GM12891 (cell line): ENCODE measurements at regions not wholly inside any gene's neighbourhood (a gene's known extent, or its start where the extent isn't known, plus 50 kb on each side); places are given as distances from the start of the nearest gene placed in this dataset.

Source experiments
- POLR2A ChIP-seq: IDR thresholded peaks from 2 replicates; pipeline ENCODE4 v1.6.1; 2011; ENCODE audit warnings: low read depth, low read length, control low read depth
- POLR2AphosphoS5 ChIP-seq: IDR thresholded peaks from 2 replicates; pipeline ENCODE4 v1.6.1; 2011; ENCODE audit warnings: low read depth, low read length, control low read depth
- TAF1 ChIP-seq: IDR thresholded peaks from 2 replicates; pipeline ENCODE4 v1.6.1; 2011; ENCODE audit warnings: low read depth, low read length, control low read depth

DNA sequence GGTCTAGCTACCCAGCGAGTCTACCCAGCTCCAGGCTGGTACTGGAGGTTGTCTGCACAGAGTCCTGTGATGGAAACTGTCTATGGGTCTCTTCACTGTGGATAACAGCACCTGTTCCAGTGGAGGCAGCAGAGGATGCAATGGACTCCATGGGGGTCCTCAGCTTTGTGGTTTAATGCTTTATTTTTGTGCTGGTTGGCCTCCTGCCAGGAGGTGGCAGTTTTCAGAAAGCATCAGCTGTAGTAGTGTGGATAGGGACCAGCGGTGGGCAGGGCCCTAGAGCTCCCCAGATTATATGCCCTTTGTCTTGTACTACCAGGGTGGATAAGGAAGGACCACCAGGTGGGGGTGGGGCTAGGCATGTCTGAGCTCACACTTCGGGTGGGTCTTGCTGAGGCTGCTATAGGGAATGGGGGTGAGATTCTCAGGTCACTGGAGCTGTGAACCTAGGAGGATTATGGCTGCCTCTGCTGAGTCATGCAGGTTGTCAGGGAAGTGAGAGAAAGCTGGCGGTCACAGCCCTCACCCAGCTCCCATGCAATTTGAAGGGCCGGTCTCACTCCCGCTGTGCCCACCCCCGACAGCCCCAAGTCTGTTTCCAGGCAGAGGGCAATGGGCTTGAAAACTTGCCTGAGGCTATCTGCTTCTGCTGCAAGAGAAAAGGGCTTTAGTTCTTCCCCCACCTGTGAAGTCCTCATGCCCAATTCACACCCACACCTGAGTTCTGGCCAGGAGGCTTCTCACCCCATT, 397.1 kb downstream of the TLE1 start:
- TF ChIP-seq POLR2A (no peak), POLR2AphosphoS5 (no peak), TAF1 (no peak)
